DMS153 treated with DMSO at 0.1 percent for 48 hours (cell line): ENCODE measurements at regions not wholly inside any gene's neighbourhood (a gene's known extent, or its start where the extent isn't known, plus 50 kb on each side); places are given as distances from the start of the nearest gene placed in this dataset.

ENCODE experiments used
- DNase-seq: peaks from one replicate; lab custom pipeline; 2025; ENCODE audit not compliant: unreplicated experiment; lab: John Stamatoyannopoulos, UW

- no peak for DNase-seq
These were observed 771.1 kb upstream of the ADGRL4 start for GRCh38 chr1:79777481-79778219.

- no peak for DNase-seq
These were observed 768.9 kb upstream of the ADGRL4 start for GRCh38 chr1:79775402-79775801.

GRCh38 chr1:79773385-79773784 is 766.9 kb upstream of the ADGRL4 start:
- no peak for DNase-seq

- no peak for DNase-seq
These were observed 755.9 kb upstream of the ADGRL4 start for GRCh38 chr1:79762461-79762860.

DNA sequence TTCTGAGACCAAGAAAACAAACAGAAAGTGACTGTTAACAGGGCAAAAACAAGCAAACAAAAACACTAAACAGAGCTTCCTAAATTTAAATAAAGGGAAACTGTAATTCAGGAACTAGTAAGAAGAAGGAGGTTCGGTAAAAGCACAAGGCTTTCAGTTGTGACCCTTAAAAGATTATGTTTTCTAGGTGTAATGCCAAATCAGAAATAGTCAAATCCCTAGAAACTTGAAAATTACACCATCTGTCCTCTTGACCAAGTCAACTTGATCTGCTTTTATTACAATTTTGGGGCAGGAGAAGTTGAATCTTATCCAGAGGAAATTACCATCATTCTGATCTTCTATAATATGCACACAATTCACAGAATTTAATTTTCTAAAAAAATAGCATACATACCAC is 754.0 kb upstream of the ADGRL4 start:
- no peak for DNase-seq

- DNase-seq: no peak
These were observed 743.1 kb upstream of the ADGRL4 start for GRCh38 chr1:79749607-79750006.

GRCh38 chr1:79745929-79746328 is 739.4 kb upstream of the ADGRL4 start:
- peak; percentile 43 for DNase-seq

GRCh38 chr1:79744746-79745145 is 738.2 kb upstream of the ADGRL4 start:
- no peak for DNase-seq

- no peak for DNase-seq
These were observed 735.3 kb upstream of the ADGRL4 start for GRCh38 chr1:79741720-79742421.

DNA sequence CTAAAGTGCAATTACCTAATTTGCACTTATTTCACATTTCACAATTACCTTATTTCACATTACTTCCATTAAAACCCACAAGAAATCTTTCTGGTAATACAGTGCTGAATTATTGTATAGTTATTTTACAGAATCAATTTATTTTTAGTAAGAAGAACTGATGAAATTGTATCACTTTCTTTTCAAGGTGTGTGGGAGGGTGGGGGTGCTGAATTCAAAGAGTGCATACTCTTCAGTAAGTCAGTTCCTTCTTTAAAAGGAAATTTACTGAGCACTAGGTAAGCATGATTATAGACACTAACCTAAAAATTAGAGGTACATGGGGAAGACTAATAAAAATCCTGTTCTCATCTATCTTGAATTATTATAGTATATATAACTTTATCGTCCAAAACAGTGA is 731.6 kb upstream of the ADGRL4 start:
- DNase-seq: no peak

- no peak for DNase-seq
These were observed 730.7 kb upstream of the ADGRL4 start for GRCh38 chr1:79737193-79737592.

GRCh38 chr1:79732950-79733349 is 726.4 kb upstream of the ADGRL4 start:
- DNase-seq: no peak

DNA sequence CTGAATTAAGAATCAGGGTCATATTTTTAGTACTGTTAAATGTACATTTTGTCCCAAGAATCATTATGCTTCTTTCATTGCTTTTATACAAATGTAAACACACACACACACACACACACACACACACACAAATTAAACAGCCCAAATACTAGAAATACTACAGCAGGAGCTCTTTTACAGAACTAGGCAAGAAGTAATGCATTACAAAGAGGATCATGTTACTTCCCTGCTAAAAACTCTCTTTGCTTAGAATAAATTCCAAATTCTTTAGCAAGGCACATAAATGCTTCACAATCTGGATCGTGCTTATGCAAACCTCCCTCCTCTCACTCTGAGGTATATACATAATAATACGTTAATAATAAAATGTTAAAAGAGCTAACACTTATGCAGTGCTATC is 720.4 kb upstream of the ADGRL4 start:
- DNase-seq: no peak

DNA sequence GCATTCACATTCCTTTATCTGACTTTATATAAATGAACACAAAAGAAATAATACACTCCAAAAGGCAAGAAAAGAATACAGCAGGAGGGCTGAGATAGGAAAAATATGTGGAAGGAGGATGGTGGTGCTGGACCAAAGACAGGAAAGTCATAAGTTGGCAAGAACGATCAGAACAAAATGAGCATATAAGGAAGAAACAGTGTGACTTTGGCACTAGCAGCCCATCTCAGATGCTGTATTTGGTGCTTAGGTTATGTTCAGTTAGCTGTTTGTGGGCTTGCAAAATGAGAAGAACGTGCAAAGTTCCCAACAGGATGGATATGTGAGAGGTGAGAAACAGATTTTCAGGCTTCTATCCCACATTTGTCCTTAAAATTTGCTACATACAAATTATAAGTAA is 719.8 kb upstream of the ADGRL4 start:
- no peak for DNase-seq

- DNase-seq: no peak
These were observed 709.9 kb upstream of the ADGRL4 start for GRCh38 chr1:79716447-79716846.

- DNase-seq: no peak
These were observed 708.1 kb upstream of the ADGRL4 start for GRCh38 chr1:79714664-79715063.

DNA sequence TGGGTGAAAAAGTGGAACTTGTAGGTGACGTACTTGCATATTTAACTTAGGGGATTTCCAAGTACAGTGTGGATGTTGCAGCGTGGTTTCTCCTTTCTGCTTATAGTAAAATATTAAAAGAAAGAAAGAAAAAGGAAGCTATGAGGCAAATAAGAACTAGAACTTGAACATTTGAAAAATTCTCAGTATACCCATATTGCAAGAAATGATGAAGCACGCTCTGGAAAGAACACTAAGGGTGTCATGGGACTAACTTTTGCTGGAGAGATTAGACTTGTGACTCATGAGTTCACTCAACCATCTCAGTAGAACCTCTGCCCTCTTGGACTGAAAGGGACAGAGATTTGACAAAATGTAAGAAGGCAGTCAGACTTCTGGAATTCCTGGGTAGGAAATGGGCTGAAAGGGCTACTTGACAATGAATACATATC is 704.5 kb upstream of the ADGRL4 start:
- no peak for DNase-seq

DNA sequence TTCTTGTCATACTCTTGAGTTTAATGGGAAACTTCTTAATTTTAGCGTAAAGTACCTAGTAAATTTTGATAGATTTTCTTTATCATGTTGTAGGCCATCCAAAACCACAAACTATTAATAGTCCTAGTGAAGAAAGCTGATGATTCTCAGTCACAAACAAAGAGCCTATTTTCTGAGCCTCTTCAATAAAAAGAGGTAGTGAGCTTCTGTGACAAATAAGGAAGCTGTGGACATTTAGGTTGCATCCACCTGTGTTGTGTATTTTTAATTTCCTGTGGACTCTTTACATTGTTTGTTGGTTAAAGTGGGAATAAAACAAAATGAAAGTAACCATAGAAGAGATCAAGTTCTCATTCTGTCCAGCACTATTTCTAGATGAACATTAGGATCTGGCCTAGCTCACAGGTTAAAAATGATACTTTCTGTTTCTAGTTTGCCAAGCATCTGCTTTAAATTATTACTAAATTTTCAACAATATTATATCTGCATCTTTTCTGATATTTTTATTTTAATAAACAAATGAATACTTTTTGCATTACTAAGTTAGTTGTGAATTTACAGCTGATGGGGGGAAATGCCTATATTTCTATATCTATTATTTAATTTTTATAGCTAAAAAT is 702.2 kb upstream of the ADGRL4 start:
- no peak for DNase-seq

- no peak for DNase-seq
These were observed 698.7 kb upstream of the ADGRL4 start for GRCh38 chr1:79705218-79705617.

- no peak for DNase-seq
These were observed 697.5 kb upstream of the ADGRL4 start for GRCh38 chr1:79704067-79704466.

DNA sequence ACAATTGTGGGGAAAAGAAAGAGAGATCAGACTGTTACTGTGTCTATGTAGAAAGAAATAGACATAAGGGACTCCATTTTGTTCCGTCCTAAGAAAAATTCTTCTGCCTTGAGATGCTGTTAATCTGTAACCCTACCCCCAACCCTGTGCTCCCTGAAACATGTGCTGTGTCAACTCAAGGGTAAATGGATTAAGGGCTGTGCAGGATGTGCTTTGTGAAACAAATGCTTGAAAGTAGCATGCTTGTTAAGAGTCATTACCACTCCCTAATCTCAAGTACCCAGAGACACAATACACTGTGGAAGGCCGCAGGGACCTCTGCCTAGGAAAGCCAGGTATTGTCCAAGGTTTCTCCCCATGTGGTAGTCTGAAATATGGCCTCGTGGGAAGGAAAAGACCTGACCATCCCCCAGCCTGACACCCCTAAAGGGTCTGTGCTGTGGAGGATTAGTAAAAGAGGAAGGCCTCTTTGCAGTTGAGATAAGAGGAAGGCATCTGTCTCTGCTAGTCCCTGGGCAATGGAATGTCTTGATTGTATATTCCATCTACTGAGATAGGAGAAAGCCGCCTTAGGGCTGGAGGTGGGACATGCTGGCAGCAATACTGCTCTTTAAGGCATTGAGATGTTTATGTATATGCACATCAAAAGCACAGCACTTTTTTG is 695.9 kb upstream of the ADGRL4 start:
- DNase-seq: peak; percentile 30

DNA sequence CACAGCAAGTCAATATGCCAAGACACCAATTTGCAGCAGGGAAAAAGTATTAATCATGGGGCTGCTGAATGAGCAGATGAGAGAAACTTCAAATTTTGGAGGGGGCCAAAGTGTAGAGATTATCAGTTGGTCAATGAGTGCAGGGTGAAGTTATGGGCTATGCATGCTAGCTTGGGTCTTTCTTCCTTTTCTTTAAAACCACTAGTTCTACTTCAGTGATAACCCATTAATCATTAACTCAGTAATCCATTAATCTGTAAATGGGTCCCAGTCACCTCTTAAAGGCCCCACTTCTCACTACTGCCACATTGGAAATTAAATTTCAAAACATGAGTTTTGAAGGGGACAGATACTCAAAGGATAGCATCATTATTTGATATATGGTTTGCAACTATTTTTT is 688.6 kb upstream of the ADGRL4 start:
- no peak for DNase-seq
